ENCODE measurements at regions not wholly inside any gene's neighbourhood (a gene's known extent, or its start where the extent isn't known, plus 50 kb on each side); places are given as distances from the start of the nearest gene placed in this dataset.

- Histone ChIP-seq H3K9me3 (ENCODE audit: insufficient read depth, low read length) (no peaks in the 10 kb centered on the region), H2AFZ (ENCODE audit: low read depth, low read length, severe bottlenecking) (no peak overlapping the region)
- TF ChIP-seq EZH2phosphoT487 (conservative IDR thresholded peaks at IDR 0.05; ENCODE audit: low read length) (no peak), CTCF (IDR thresholded peaks at IDR 0.05; ENCODE audit: insufficient read depth, low read length, poor library complexity, severe bottlenecking) (no peak)
Observed at GRCh38 chr1:239931341-239931740, 160.3 kb upstream of the FMN2 start.

GRCh38 chr1:239939602-239940001 lies 152.1 kb upstream of the FMN2 start:
- Histone ChIP-seq H3K9me3 (ENCODE audit: insufficient read depth, low read length) (no peaks in the 10 kb centered on the region), H3K36me3 (ENCODE audit: low read length) (no peaks in the 10 kb centered on the region), H3K9ac (ENCODE audit: low read length) (no peak overlapping the region), H3K4me2 (ENCODE audit: low read depth, low read length, poor library complexity, severe bottlenecking) (no peak overlapping the region), H3K27ac (ENCODE audit: low read depth, low read length) (no peak overlapping the region), H3K9me2 (replicated peaks; ENCODE audit: insufficient read depth, low read length) (no peaks in the 10 kb centered on the region), H3K79me2 (ENCODE audit: insufficient read depth, low read length) (no peaks in the 10 kb centered on the region), H3K27me3 (ENCODE audit: low read length) (no peaks in the 10 kb centered on the region), H2AFZ (ENCODE audit: low read depth, low read length, severe bottlenecking) (no peak overlapping the region), H3F3A (ENCODE audit: insufficient read depth) (no peaks in the 10 kb centered on the region), H4K20me1 (ENCODE audit: low read depth, low read length) (no peaks in the 10 kb centered on the region), H3K4me3 (ENCODE audit: insufficient read depth, low read length, poor library complexity, severe bottlenecking) (no peak overlapping the region)
- TF ChIP-seq EZH2phosphoT487 (conservative IDR thresholded peaks at IDR 0.05; ENCODE audit: low read length) (no peak), CTCF (IDR thresholded peaks at IDR 0.05; ENCODE audit: insufficient read depth, low read length, poor library complexity, severe bottlenecking) (no peak)

More at GRCh38 chr1:239931341-239931740, 160.3 kb upstream of the FMN2 start:
- no peaks in the 10 kb centered on the region for H3K27me3 ChIP-seq (ENCODE audit: low read length)
- H4K20me1 ChIP-seq (ENCODE audit: low read depth, low read length), result no peaks in the 10 kb centered on the region
- H3F3A ChIP-seq (ENCODE audit: insufficient read depth), result no peaks in the 10 kb centered on the region
- H3K27ac ChIP-seq (ENCODE audit: low read depth, low read length), result no peak overlapping the region
- no peak overlapping the region for H3K4me3 ChIP-seq (ENCODE audit: insufficient read depth, low read length, poor library complexity, severe bottlenecking)
- no peaks in the 10 kb centered on the region for H3K9me2 ChIP-seq (replicated peaks; ENCODE audit: insufficient read depth, low read length)
- H3K36me3 ChIP-seq (ENCODE audit: low read length), result no peaks in the 10 kb centered on the region
- no peak overlapping the region for H3K9ac ChIP-seq (ENCODE audit: low read length)
- H3K4me2 ChIP-seq (ENCODE audit: low read depth, low read length, poor library complexity, severe bottlenecking), result no peak overlapping the region
- no peaks in the 10 kb centered on the region for H3K79me2 ChIP-seq (ENCODE audit: insufficient read depth, low read length)

- TF ChIP-seq CTCF (IDR thresholded peaks at IDR 0.05; ENCODE audit: insufficient read depth, low read length, poor library complexity, severe bottlenecking) (no peak), EZH2phosphoT487 (conservative IDR thresholded peaks at IDR 0.05; ENCODE audit: low read length) (no peak)
- Histone ChIP-seq H3K4me2 (ENCODE audit: low read depth, low read length, poor library complexity, severe bottlenecking) (no peak overlapping the region), H2AFZ (ENCODE audit: low read depth, low read length, severe bottlenecking) (no peak overlapping the region), H3K27ac (ENCODE audit: low read depth, low read length) (no peak overlapping the region), H3K27me3 (ENCODE audit: low read length) (no peaks in the 10 kb centered on the region), H3K4me3 (ENCODE audit: insufficient read depth, low read length, poor library complexity, severe bottlenecking) (no peak overlapping the region), H4K20me1 (ENCODE audit: low read depth, low read length) (no peaks in the 10 kb centered on the region), H3K9me3 (ENCODE audit: insufficient read depth, low read length) (no peaks in the 10 kb centered on the region), H3K9ac (ENCODE audit: low read length) (no peak overlapping the region), H3K36me3 (ENCODE audit: low read length) (no peaks in the 10 kb centered on the region), H3K9me2 (replicated peaks; ENCODE audit: insufficient read depth, low read length) (no peaks in the 10 kb centered on the region), H3F3A (ENCODE audit: insufficient read depth) (no peaks in the 10 kb centered on the region), H3K79me2 (ENCODE audit: insufficient read depth, low read length) (no peaks in the 10 kb centered on the region)
Observed at GRCh38 chr1:239943761-239944160, 147.9 kb upstream of the FMN2 start.
